ENCODE measurements at regions not wholly inside any gene's neighbourhood (a gene's known extent, or its start where the extent isn't known, plus 50 kb on each side); places are given as distances from the start of the nearest gene placed in this dataset.

GRCh38 chr6:25224242-25224641 is 54.9 kb upstream of the CARMIL1 start:
- Histone ChIP-seq H2AFZ (ENCODE audit: low read length) (no peak overlapping the region), H3K9ac (ENCODE audit: insufficient read depth, low read depth, low read length) (no peak overlapping the region), H3K4me1 (ENCODE audit: insufficient read depth, low read length) (no peaks in the 10 kb centered on the region), H3K9me3 (ENCODE audit: low read length) (no peaks in the 10 kb centered on the region), H3K27me3 (ENCODE audit: control insufficient read depth in 1 of 2, insufficient read depth in 2 of 2, low read length in 2 of 2) (0 out of 5 replicates have a peak, but pooled peaks cover 0 to 4% of the 10 kb centered on the region in 2 experiments), H3K79me2 (ENCODE audit: insufficient read depth, low read length) (no peaks in the 10 kb centered on the region), H3K4me2 (ENCODE audit: low read depth, low read length) (no peak overlapping the region), H3K4me3 (replicated peaks in 1 of 3; ENCODE audit: insufficient read depth in 1 of 3, low read depth in 2 of 3, low read length in 3 of 3) (no peak overlapping the region), H3K27ac (ENCODE audit: extremely low read length, insufficient read depth, low read length) (no peak overlapping the region), H3K36me3 (replicated peaks in 1 of 2; ENCODE audit: control insufficient read depth in 1 of 2, insufficient read depth in 2 of 2, low read length in 2 of 2) (no peaks in the 10 kb centered on the region), H4K20me1 (ENCODE audit: insufficient read depth, low read length) (no peaks in the 10 kb centered on the region)
- no peak for DNase-seq (ENCODE audit: low spot score)
- no peak for ATAC-seq
- no TSS peak for BruUV-seq (replicated peaks)
- WGBS (ENCODE audit: low lambda C conversion rate) = 6% methylated on average over 4 of the region's 4 CpGs
- ChIA-PET POLR2A (no interaction called here), CTCF (ENCODE audit: low intra/inter-chr PET ratio, low total read pairs) (interaction anchor here (1.6 to 2.3 kb wide), 4 partner anchors 266 to 666 kb away, joined by 6 to 33 read pairs (median 22); no protein-coding TSS in a partner anchor)
- FAIRE-seq = no peak
- TF ChIP-seq NR1H2 (CRISPR knock-in tag; IDR thresholded peaks at IDR 0.05; ENCODE audit: borderline replicate concordance, low read depth) (no peak), NPAS2 (CRISPR knock-in tag; IDR thresholded peaks at IDR 0.05; ENCODE audit: borderline replicate concordance) (no peak), FOSL1 (CRISPR knock-in tag; IDR thresholded peaks at IDR 0.05; ENCODE audit: borderline replicate concordance) (no peak), ZNF614 (CRISPR knock-in tag; IDR thresholded peaks at IDR 0.05; ENCODE audit: borderline replicate concordance) (no peak), ELF1 (CRISPR knock-in tag; IDR thresholded peaks at IDR 0.05) (no peak), SALL2 (CRISPR knock-in tag; IDR thresholded peaks at IDR 0.05) (no peak), ZMYM4 (CRISPR knock-in tag; IDR thresholded peaks at IDR 0.05) (no peak), TBX2 (CRISPR knock-in tag; IDR thresholded peaks at IDR 0.05; ENCODE audit: borderline replicate concordance) (no peak), ZMAT5 (CRISPR knock-in tag; IDR thresholded peaks at IDR 0.05; ENCODE audit: borderline replicate concordance, low read depth) (no peak), KLF9 (CRISPR knock-in tag; IDR thresholded peaks at IDR 0.05; ENCODE audit: low read depth) (no peak), ZNF670 (CRISPR knock-in tag; IDR thresholded peaks at IDR 0.05; ENCODE audit: borderline replicate concordance) (no peak), ZNF639 (CRISPR knock-in tag; conservative IDR thresholded peaks at IDR 0.05) (no peak), PRDM4 (CRISPR knock-in tag; IDR thresholded peaks at IDR 0.05; ENCODE audit: borderline replicate concordance) (no peak), CENPBD1 (CRISPR knock-in tag; IDR thresholded peaks at IDR 0.05; ENCODE audit: borderline replicate concordance, low read depth) (no peak), ATF4 (CRISPR knock-in tag; IDR thresholded peaks at IDR 0.05) (no peak), HDAC6 (IDR thresholded peaks at IDR 0.05; ENCODE audit: low read depth, low read length) (no peak), ZNF451 (CRISPR knock-in tag; IDR thresholded peaks at IDR 0.05) (no peak)
- in situ Hi-C loops (cut with HindIII; ENCODE audit: extremely low pct_ligation_motif_present, low pct_unique_long_range_greater_than_20kb) = loop anchor here (5.0 kb wide), 1 partner anchor 378 kb away; no protein-coding TSS in a partner anchor
- intact Hi-C loops (cut with micrococcal nuclease; ENCODE audit: unreplicated experiment) = loop anchor here (10.0 kb wide), 1 partner anchor 721 kb away; no protein-coding TSS in a partner anchor
